ENCODE measurements at regions not wholly inside any gene's neighbourhood (a gene's known extent, or its start where the extent isn't known, plus 50 kb on each side); places are given as distances from the start of the nearest gene placed in this dataset.
"Not testable (repeated sequence)": the region's sequence is repeated elsewhere in the genome, so short reads cannot be mapped to it uniquely, and the experiment has no call there.

- Mint-ChIP-seq H3K27ac (no peak overlapping the region), H3K36me3 (ENCODE audit: low read depth) (no peaks in the 10 kb centered on the region), H3K4me1 (ENCODE audit: low read depth) (peaks cover 24% of the 10 kb centered on the region), H3K9me3 (no peaks in the 10 kb centered on the region), H3K4me3 (no peak overlapping the region), H3K27me3 (no peaks in the 10 kb centered on the region)
- no peak for DNase-seq
These were observed 221.9 kb upstream of the ZNF217 start for GRCh38 chr20:53815509-53815908.

- no peaks in the 10 kb centered on the region for H3K36me3 Mint-ChIP-seq (ENCODE audit: low read depth)
- H3K27ac Mint-ChIP-seq = no peak overlapping the region
- H3K4me1 Mint-ChIP-seq (ENCODE audit: low read depth) = peaks cover 24% of the 10 kb centered on the region
- no peaks in the 10 kb centered on the region for H3K27me3 Mint-ChIP-seq
- no peak for DNase-seq
- no peaks in the 10 kb centered on the region for H3K9me3 Mint-ChIP-seq
- no peak overlapping the region for H3K4me3 Mint-ChIP-seq
These were observed 220.4 kb upstream of the ZNF217 start for GRCh38 chr20:53814060-53814459.

GRCh38 chr20:53813636-53814035, 220.0 kb upstream of the ZNF217 start:
- Mint-ChIP-seq H3K27ac (no peak overlapping the region), H3K4me1 (ENCODE audit: low read depth) (peaks cover 24% of the 10 kb centered on the region), H3K4me3 (no peak overlapping the region), H3K36me3 (ENCODE audit: low read depth) (no peaks in the 10 kb centered on the region), H3K9me3 (no peaks in the 10 kb centered on the region), H3K27me3 (no peaks in the 10 kb centered on the region)
- no peak for DNase-seq

GRCh38 chr20:53811577-53811976, 217.9 kb upstream of the ZNF217 start:
- Mint-ChIP-seq H3K27me3 (no peaks in the 10 kb centered on the region), H3K9me3 (no peaks in the 10 kb centered on the region), H3K27ac (no peak overlapping the region), H3K36me3 (ENCODE audit: low read depth) (no peaks in the 10 kb centered on the region), H3K4me1 (ENCODE audit: low read depth) (peaks cover 24% of the 10 kb centered on the region), H3K4me3 (no peak overlapping the region)
- DNase-seq = no peak

GRCh38 chr20:53810661-53811355, 217.2 kb upstream of the ZNF217 start:
- Mint-ChIP-seq H3K27ac (no peak overlapping the region), H3K4me3 (no peak overlapping the region)

GRCh38 chr20:53809728-53810365, 216.2 kb upstream of the ZNF217 start:
- no peak overlapping the region for H3K4me3 Mint-ChIP-seq
- no peak overlapping the region for H3K27ac Mint-ChIP-seq
- DNase-seq = no peak
- peaks cover 15% of the 10 kb centered on the region for H3K4me1 Mint-ChIP-seq (ENCODE audit: low read depth)
- H3K36me3 Mint-ChIP-seq (ENCODE audit: low read depth) = no peaks in the 10 kb centered on the region
- H3K27me3 Mint-ChIP-seq = no peaks in the 10 kb centered on the region
- H3K9me3 Mint-ChIP-seq = no peaks in the 10 kb centered on the region

More at GRCh38 chr20:53810661-53811355, 217.2 kb upstream of the ZNF217 start:
- Mint-ChIP-seq H3K36me3 (ENCODE audit: low read depth) (no peaks in the 10 kb centered on the region), H3K9me3 (no peaks in the 10 kb centered on the region), H3K27me3 (no peaks in the 10 kb centered on the region), H3K4me1 (ENCODE audit: low read depth) (peaks cover 24% of the 10 kb centered on the region)
- DNase-seq = no peak

- no peaks in the 10 kb centered on the region for H3K27me3 Mint-ChIP-seq
- H3K4me3 Mint-ChIP-seq = no peak overlapping the region
- peaks cover 10% of the 10 kb centered on the region for H3K4me1 Mint-ChIP-seq (ENCODE audit: low read depth)
- no peak for DNase-seq
- no peaks in the 10 kb centered on the region for H3K36me3 Mint-ChIP-seq (ENCODE audit: low read depth)
- no peaks in the 10 kb centered on the region for H3K9me3 Mint-ChIP-seq
- no peak overlapping the region for H3K27ac Mint-ChIP-seq
These were observed 215.6 kb upstream of the ZNF217 start for GRCh38 chr20:53809217-53809616.

- Mint-ChIP-seq H3K27me3 (no peaks in the 10 kb centered on the region), H3K36me3 (ENCODE audit: low read depth) (no peaks in the 10 kb centered on the region), H3K4me3 (no peak overlapping the region), H3K27ac (no peak overlapping the region), H3K4me1 (ENCODE audit: low read depth) (peaks cover 5% of the 10 kb centered on the region), H3K9me3 (no peaks in the 10 kb centered on the region)
- DNase-seq = no peak
These were observed 215.1 kb upstream of the ZNF217 start for GRCh38 chr20:53808733-53809132.

GRCh38 chr20:53808302-53808701, 214.7 kb upstream of the ZNF217 start:
- H3K4me3 Mint-ChIP-seq; H3K27ac Mint-ChIP-seq; H3K4me1 Mint-ChIP-seq (ENCODE audit: low read depth); H3K9me3 Mint-ChIP-seq; DNase-seq; H3K36me3 Mint-ChIP-seq (ENCODE audit: low read depth); H3K27me3 Mint-ChIP-seq: not testable (repeated sequence)

- Mint-ChIP-seq H3K9me3 (no peaks in the 10 kb centered on the region), H3K4me1 (ENCODE audit: low read depth) (peaks cover 4% of the 10 kb centered on the region), H3K4me3 (no peak overlapping the region), H3K27me3 (no peaks in the 10 kb centered on the region), H3K36me3 (ENCODE audit: low read depth) (no peaks in the 10 kb centered on the region), H3K27ac (no peak overlapping the region)
- DNase-seq = no peak
These were observed 213.2 kb upstream of the ZNF217 start for GRCh38 chr20:53806683-53807401.

- no peaks in the 10 kb centered on the region for H3K27me3 Mint-ChIP-seq
- no peak overlapping the region for H3K27ac Mint-ChIP-seq
- H3K4me1 Mint-ChIP-seq (ENCODE audit: low read depth) = peaks cover 4% of the 10 kb centered on the region
- no peaks in the 10 kb centered on the region for H3K36me3 Mint-ChIP-seq (ENCODE audit: low read depth)
- no peak overlapping the region for H3K4me3 Mint-ChIP-seq
- no peaks in the 10 kb centered on the region for H3K9me3 Mint-ChIP-seq
- no peak for DNase-seq
These were observed 212.3 kb upstream of the ZNF217 start for GRCh38 chr20:53805895-53806384.

GRCh38 chr20:53804920-53805894, 211.6 kb upstream of the ZNF217 start:
- Mint-ChIP-seq H3K27ac (no peak overlapping the region), H3K4me3 (no peak overlapping the region), H3K9me3 (no peaks in the 10 kb centered on the region), H3K4me1 (ENCODE audit: low read depth) (peaks cover 4% of the 10 kb centered on the region), H3K27me3 (no peaks in the 10 kb centered on the region), H3K36me3 (ENCODE audit: low read depth) (no peaks in the 10 kb centered on the region)
- no peak for DNase-seq

- H3K4me1 Mint-ChIP-seq (ENCODE audit: low read depth); H3K36me3 Mint-ChIP-seq (ENCODE audit: low read depth); H3K9me3 Mint-ChIP-seq; H3K27me3 Mint-ChIP-seq; H3K27ac Mint-ChIP-seq; DNase-seq; H3K4me3 Mint-ChIP-seq: not testable (repeated sequence)
These were observed 210.7 kb upstream of the ZNF217 start for GRCh38 chr20:53804308-53804707.

GRCh38 chr20:53803492-53804155, 210.0 kb upstream of the ZNF217 start:
- no peak for DNase-seq
- Mint-ChIP-seq H3K9me3 (no peaks in the 10 kb centered on the region), H3K4me1 (ENCODE audit: low read depth) (peaks cover 4% of the 10 kb centered on the region), H3K4me3 (no peak overlapping the region), H3K27me3 (no peaks in the 10 kb centered on the region), H3K36me3 (ENCODE audit: low read depth) (no peaks in the 10 kb centered on the region), H3K27ac (no peak overlapping the region)

Measured in activated T-cell treated with anti-CD3 and anti-CD28 coated beads, Interleukin-2, amount 50 U/mL, for 24 hours (primary cell).